Activated naive CD8-positive, alpha-beta T cell treated with anti-CD3 and anti-CD28 coated beads, Interleukin-2, amount 10 ng/mL, durations not matched to agents 7 days and 5 days (primary cell): ENCODE measurements at regions not wholly inside any gene's neighbourhood (a gene's known extent, or its start where the extent isn't known, plus 50 kb on each side); places are given as distances from the start of the nearest gene placed in this dataset.

Experiments
- ATAC-seq: fragments of 150-1000 bp; cut with Tn5 transposase; one replicate; pipeline ENCODE4 v1.10.0; 2021; ENCODE audit warnings: low read depth, moderate library complexity
- POLR2A ChIA-PET: fragments of 350-600 bp; sonication (Branson Sonifier 250); formaldehyde crosslinking; loops from one replicate; lab custom pipeline; 2021; ENCODE audit warnings: antibody characterized with exemption; lab: Charles Lee
- DNase-seq: peaks from one replicate; pipeline ENCODE4 v3.0.0; 2021
- H3K27ac Mint-ChIP-seq: one replicate; pipeline ENCODE4 v1.8.0; 2022; ENCODE audit warnings: mild to moderate bottlenecking, mixed read lengths
- H3K27me3 Mint-ChIP-seq: one replicate; pipeline ENCODE4 v1.8.0; 2022; ENCODE audit warnings: mild to moderate bottlenecking, moderate library complexity, mixed read lengths
- H3K36me3 Mint-ChIP-seq: one replicate; pipeline ENCODE4 v1.8.0; 2021; ENCODE audit warnings: mild to moderate bottlenecking, mixed read lengths
- H3K4me1 Mint-ChIP-seq: one replicate; pipeline ENCODE4 v1.8.0; 2021; ENCODE audit warnings: mixed read lengths
- H3K4me3 Mint-ChIP-seq: one replicate; pipeline ENCODE4 v1.8.0; 2022; ENCODE audit warnings: mild to moderate bottlenecking, moderate library complexity, mixed read lengths
- H3K9me3 Mint-ChIP-seq: one replicate; pipeline ENCODE4 v1.8.0; 2021; ENCODE audit warnings: mixed read lengths

DNA sequence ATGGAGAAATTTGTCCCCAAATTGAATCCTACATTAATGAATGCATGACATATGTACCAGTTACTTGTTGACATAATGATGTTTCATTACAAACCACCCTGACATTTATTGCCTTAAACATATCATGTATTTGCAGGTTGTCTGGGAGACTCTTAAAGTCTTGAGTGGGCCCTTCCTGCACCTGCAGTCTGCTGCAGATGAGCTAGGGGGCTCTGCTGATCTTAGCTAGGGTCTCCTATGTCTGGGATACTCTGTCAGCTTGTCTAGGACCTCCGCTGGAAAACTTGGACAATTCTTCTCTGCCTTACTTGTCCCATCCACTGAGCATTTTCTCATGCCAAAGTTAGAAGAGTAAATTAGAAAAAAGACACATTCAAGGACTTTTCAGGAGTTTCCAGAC, 581.6 kb downstream of the HAO1 start:
- Mint-ChIP-seq H3K36me3 (no peaks in the 10 kb centered on the region), H3K4me3 (no peak overlapping the region), H3K27me3 (no peaks in the 10 kb centered on the region), H3K27ac (no peak overlapping the region), H3K9me3 (peaks cover 3% of the 10 kb centered on the region), H3K4me1 (no peaks in the 10 kb centered on the region)
- DNase-seq, result no peak
- no peak for ATAC-seq
- POLR2A ChIA-PET, result no interaction called here

DNA sequence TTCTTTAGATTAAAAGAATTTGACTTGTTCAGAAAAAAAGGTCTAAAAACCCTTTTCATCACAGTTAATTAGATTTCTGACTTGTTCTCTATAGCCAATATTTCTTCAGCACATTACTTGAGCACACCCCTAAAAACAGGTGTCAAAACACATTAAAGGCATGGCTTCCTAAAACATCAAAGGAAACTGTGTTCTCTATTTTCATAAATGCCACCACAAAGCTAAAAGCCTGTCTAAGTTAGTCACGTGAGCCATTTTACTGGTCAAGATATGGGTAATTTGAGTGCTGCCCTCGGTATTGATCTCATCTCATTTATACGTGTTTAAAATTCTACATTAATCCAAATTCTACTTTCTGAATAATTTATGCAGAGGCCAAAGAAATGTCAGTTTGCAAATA, 580.5 kb downstream of the HAO1 start:
- Mint-ChIP-seq H3K4me3 (no peak overlapping the region), H3K27ac (no peak overlapping the region), H3K9me3 (peaks cover 8% of the 10 kb centered on the region), H3K4me1 (no peaks in the 10 kb centered on the region), H3K27me3 (no peaks in the 10 kb centered on the region), H3K36me3 (no peaks in the 10 kb centered on the region)
- POLR2A ChIA-PET, result no interaction called here
- no peak for DNase-seq
- no peak for ATAC-seq

DNA sequence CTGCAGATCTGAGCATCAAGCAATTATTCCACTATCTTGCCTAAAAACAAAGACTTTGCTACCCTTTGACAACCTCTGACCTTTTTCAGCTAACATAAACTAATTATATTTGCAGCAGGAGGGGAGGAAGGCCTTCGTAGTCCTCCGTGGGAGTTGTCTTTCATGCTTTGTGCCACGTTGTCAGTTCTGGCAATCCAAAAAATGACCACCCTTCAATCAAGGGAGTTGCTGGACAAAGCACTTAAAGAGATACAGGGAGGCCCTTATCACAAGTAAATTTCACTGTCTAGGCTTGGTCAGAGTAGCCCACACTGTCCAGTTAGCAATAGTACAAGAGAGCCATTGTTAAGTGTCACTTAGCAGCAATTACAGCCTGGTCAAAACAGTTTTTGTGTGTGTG, 578.9 kb downstream of the HAO1 start:
- POLR2A ChIA-PET, result no interaction called here
- Mint-ChIP-seq H3K27ac (no peak overlapping the region), H3K36me3 (no peaks in the 10 kb centered on the region), H3K4me1 (no peaks in the 10 kb centered on the region), H3K4me3 (no peak overlapping the region), H3K9me3 (peaks cover 8% of the 10 kb centered on the region), H3K27me3 (no peaks in the 10 kb centered on the region)
- no peak for ATAC-seq
- no peak for DNase-seq

DNA sequence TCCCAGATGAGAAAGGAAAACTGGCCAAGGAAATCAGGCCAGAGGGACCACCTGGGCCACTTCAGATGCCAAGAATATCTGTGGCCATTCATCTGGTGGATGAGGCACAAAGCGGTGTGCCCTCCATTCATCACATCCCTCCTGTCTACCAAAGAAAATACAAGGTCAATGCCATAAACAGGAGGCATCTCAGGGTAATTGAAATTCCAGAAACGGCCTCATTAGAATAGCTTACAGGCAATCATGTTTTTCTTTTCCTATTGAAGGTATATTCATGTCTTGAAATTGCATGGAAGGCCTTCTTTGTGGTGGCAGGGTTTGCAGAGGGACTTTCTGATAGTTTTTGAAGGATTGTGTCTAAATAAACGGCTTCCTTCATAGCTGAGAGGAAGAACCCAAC, 578.3 kb downstream of the HAO1 start:
- Mint-ChIP-seq H3K27ac (no peak overlapping the region), H3K9me3 (peaks cover 8% of the 10 kb centered on the region), H3K4me3 (no peak overlapping the region), H3K36me3 (no peaks in the 10 kb centered on the region), H3K27me3 (no peaks in the 10 kb centered on the region), H3K4me1 (no peaks in the 10 kb centered on the region)
- no peak for ATAC-seq
- no peak for DNase-seq
- POLR2A ChIA-PET, result no interaction called here

DNA sequence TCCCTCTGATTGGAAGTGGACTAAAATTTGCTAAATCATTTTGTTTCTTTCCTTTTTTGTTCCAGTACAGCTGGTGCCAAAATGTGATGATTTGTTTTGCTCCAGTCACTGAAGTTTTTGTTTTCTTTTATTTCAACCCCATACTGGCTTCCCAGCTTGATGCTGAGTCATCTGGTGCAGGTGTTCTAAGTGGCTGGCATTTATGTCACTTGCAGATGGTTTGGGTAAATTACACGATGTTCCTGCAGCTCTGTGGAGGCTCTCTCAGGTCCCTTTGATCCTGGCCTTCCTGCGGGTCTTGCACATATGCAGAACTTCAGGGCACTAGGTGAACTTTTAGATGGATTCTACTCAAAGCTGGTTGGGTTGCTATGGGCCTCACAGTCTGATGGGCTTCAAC, 577.7 kb downstream of the HAO1 start:
- Mint-ChIP-seq H3K4me1 (no peaks in the 10 kb centered on the region), H3K27me3 (no peaks in the 10 kb centered on the region), H3K27ac (no peak overlapping the region), H3K9me3 (peaks cover 8% of the 10 kb centered on the region), H3K4me3 (no peak overlapping the region), H3K36me3 (no peaks in the 10 kb centered on the region)
- POLR2A ChIA-PET, result no interaction called here
- DNase-seq (no peak), ATAC-seq (no peak)

DNA sequence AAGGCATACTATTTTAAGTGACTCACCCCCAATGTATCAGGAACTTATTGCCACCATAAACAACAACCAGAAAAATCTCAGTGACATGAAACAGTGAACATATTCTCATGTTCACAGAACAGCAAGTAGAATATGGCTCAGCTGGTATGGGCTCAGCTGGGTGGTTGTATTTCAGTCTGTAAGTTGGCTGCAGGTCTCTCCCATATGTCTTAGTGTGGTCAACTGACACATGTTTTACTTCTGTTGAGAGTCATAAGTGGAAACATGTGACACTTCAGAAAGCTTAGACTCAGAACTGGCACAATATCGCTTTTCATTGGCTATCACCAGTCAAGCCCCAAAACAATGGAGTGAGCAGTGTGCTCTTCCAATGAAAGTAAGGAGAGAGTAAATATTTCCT, 574.1 kb downstream of the HAO1 start:
- ATAC-seq, result no peak
- no peaks in the 10 kb centered on the region for H3K36me3 Mint-ChIP-seq
- H3K9me3 Mint-ChIP-seq, result peaks cover 7% of the 10 kb centered on the region
- no peak overlapping the region for H3K27ac Mint-ChIP-seq
- no peaks in the 10 kb centered on the region for H3K4me1 Mint-ChIP-seq
- no peak for DNase-seq
- POLR2A ChIA-PET, result no interaction called here
- H3K27me3 Mint-ChIP-seq, result no peaks in the 10 kb centered on the region
- H3K4me3 Mint-ChIP-seq, result no peak overlapping the region

DNA sequence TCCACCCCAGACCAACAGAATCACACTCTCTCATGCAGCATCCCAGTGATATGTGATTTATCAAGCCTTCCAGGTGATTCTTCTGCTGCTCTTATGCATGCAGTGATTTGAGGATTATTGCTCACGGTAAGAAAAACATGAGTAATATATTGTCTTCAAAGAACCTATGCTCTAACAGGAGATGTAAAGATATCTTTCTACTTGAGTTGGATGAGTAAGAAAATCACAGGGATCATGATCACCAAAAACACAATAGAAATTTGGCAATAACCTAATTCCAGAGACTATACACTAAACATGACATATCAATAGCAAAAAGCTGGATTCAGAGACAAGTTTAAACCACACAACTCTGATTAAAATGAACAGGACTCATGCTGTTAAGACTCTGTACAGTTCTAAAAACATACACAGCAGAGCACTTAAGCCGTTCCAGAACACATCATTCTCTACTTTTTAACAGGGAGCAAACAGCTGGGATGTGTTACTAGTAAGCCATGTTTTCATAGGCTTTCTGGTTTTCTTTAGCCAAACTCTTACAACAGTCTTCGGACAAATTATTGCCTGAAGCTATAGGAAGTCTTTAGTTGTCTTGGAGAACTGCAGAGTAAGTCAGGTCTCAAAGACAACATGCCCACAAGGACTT, 568.6 kb downstream of the HAO1 start:
- Mint-ChIP-seq H3K27me3 (no peaks in the 10 kb centered on the region), H3K9me3 (no peaks in the 10 kb centered on the region), H3K4me1 (no peaks in the 10 kb centered on the region), H3K4me3 (no peak overlapping the region), H3K27ac (no peak overlapping the region), H3K36me3 (no peaks in the 10 kb centered on the region)
- POLR2A ChIA-PET, result no interaction called here
- DNase-seq (no peak), ATAC-seq (no peak)

DNA sequence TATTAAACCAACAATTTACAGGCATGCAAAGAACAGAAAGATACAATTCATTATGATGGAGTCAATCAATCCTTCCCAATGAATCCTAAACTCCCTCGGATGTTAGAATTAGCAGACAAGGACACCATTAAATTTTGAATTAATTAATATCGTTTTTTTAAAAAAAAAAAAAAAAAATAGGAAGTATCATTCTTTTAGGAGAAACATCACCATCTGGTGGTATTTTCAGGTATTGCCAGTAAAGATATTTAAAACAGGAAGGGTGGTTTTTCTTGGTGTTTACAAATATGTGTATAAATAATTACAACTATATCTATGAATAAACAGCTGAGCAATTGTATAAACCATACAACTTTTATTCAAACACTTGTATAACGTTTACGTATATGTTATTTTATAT, 564.4 kb downstream of the HAO1 start:
- Mint-ChIP-seq H3K27me3 (no peaks in the 10 kb centered on the region), H3K9me3 (no peaks in the 10 kb centered on the region), H3K36me3 (no peaks in the 10 kb centered on the region), H3K4me3 (no peak overlapping the region), H3K4me1 (no peaks in the 10 kb centered on the region), H3K27ac (no peak overlapping the region)
- DNase-seq (no peak), ATAC-seq (no peak)
- POLR2A ChIA-PET, result no interaction called here

DNA sequence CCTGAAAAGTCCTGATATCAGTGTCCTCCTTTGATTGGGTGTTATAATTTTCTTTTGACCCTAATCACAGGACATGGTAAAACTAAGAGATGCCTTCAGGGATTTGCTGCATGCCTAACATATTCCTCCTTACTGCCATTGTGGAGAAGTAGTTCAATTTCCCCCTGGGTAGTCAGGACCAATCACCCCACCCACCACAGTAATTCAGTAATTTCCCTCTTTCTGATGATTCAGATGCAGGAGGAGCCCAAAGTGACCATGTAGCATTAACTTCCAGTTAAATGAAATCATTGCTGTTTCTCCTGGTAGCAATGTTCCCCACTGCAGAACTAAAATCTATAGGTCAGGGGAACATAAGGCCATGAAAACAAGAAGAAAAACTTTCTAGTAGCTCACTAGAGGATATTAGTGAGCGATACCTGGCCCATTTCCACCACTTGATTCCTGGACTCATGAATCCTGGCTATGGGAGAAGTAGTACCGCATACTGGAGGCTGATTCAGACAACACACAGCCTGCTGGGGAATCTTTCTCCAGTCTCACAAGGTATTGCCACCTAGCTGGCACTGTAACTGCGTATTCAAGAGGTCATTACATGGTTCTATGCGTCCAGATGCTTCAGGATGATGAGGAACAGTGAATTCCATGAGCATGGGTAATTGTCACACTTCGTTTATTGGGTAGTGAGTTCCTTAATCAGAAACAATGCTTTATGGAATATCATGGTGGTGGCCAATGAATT, 561.2 kb downstream of the HAO1 start:
- H3K9me3 Mint-ChIP-seq, result no peaks in the 10 kb centered on the region

DNA sequence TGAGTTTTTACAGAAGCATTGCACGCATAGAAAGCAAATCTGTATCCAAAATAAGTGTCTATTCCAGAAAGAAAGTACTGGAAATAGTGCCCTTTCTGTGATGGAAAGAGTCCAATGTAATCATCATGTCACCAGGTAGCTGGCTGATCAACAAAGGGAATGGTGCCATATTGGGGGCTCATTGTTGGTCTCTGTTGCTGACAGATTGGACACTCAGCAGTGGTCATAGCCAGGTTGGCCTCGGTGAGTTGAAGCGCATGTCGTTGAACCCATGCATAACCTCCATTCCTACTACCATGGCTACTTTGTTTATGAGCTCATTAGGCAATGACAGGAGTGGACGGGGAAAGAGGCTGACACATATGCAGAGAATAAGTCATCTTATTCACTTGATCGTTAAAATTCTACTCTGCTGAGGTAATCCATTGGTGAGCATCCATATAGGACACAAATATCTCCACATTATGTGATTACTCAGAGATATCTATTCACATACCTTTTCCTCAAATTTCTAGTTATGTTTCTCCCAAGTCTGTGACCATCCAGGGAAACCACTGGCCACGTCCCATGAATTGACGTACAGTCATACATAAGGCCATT, 560.5 kb downstream of the HAO1 start:
- POLR2A ChIA-PET, result no interaction called here
- Mint-ChIP-seq H3K9me3 (no peaks in the 10 kb centered on the region), H3K27me3 (no peaks in the 10 kb centered on the region), H3K27ac (no peak overlapping the region), H3K36me3 (no peaks in the 10 kb centered on the region), H3K4me1 (no peaks in the 10 kb centered on the region), H3K4me3 (no peak overlapping the region)
- DNase-seq, result no peak
- no peak for ATAC-seq

More for the DNA sequence above, 561.2 kb downstream of the HAO1 start:
- POLR2A ChIA-PET, result no interaction called here
- no peaks in the 10 kb centered on the region for H3K36me3 Mint-ChIP-seq
- DNase-seq, result no peak
- H3K4me1 Mint-ChIP-seq, result no peaks in the 10 kb centered on the region
- no peak overlapping the region for H3K27ac Mint-ChIP-seq
- no peak overlapping the region for H3K4me3 Mint-ChIP-seq
- no peaks in the 10 kb centered on the region for H3K27me3 Mint-ChIP-seq
- ATAC-seq, result no peak

DNA sequence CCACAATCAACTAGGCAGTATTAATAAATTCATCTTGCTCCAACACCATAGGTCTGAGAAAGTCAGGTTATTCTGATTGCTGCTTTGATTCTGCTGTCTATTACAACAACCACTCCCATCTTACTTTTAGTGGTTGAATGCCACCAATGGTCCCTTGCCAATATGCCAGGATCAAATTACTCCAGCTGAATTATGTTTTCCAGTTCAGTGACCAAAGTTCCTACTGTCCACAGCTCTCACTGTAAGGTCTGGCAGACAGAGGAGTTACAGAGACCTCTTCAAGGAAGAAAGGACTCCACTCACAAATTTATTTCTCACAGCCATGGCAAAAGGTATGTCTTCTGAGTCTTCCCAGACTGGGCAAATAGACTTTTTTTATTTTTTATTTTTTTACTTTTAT, 557.0 kb downstream of the HAO1 start:
- Mint-ChIP-seq H3K4me1 (no peaks in the 10 kb centered on the region), H3K36me3 (no peaks in the 10 kb centered on the region), H3K27ac (no peak overlapping the region), H3K27me3 (no peaks in the 10 kb centered on the region), H3K9me3 (peaks cover 1% of the 10 kb centered on the region), H3K4me3 (no peak overlapping the region)
- DNase-seq, result no peak
- no peak for ATAC-seq
- POLR2A ChIA-PET, result no interaction called here

DNA sequence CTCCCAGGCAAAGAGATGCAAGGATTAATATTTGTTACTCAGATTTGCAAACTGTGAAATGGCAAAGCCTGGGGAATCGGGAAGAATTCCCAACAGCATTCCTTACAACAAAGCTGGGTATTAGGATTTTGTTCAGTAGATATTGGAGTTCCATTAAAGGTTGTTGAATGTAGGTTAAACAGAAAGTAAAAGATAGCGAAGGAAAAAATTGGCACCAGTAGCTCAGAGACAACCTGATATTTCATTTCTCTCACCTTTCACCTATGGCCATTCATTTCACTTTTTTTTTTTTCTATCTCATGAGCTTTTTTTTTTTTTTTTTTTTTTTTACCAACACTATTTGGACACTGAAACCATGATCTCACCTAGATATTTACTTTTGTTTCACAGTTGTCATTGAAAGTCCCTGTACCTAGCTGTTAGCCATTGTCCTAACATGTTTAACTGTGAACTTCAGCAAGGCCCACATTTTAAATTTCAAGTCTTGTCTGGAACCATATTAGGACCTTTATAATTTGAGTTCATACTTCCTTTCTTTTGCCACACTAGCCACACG, 552.5 kb downstream of the HAO1 start:
- H3K27ac Mint-ChIP-seq, result no peak overlapping the region
- peaks cover 1% of the 10 kb centered on the region for H3K9me3 Mint-ChIP-seq
- H3K4me3 Mint-ChIP-seq, result no peak overlapping the region
- no peak for ATAC-seq
- no peaks in the 10 kb centered on the region for H3K27me3 Mint-ChIP-seq
- no peaks in the 10 kb centered on the region for H3K4me1 Mint-ChIP-seq
- no peak for DNase-seq
- POLR2A ChIA-PET, result no interaction called here
- H3K36me3 Mint-ChIP-seq, result no peaks in the 10 kb centered on the region

DNA sequence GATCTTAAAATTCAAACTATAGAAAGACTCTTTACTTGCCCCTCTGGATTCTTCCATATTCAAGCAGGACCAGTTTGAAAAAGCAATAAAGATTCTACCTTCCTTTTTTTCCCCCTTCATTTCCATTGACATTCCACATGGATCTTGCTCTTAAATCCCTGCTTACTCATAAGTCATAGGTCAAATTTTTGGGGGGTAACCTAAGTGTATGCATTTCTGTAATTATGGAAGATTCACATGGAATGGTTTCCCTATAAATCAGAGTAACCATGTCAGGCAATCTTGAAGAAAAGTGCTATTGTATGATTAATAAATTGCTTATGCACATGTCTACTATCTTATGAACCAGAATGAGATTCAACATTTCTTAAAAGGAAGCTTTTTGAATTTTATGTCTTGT, 551.0 kb downstream of the HAO1 start:
- Mint-ChIP-seq H3K4me1 (no peaks in the 10 kb centered on the region), H3K9me3 (peaks cover 1% of the 10 kb centered on the region), H3K27ac (no peak overlapping the region), H3K36me3 (no peaks in the 10 kb centered on the region), H3K4me3 (no peak overlapping the region), H3K27me3 (no peaks in the 10 kb centered on the region)
- ATAC-seq (no peak), DNase-seq (no peak)
- POLR2A ChIA-PET, result no interaction called here
